ENCODE measurements at regions not wholly inside any gene's neighbourhood (a gene's known extent, or its start where the extent isn't known, plus 50 kb on each side); places are given as distances from the start of the nearest gene placed in this dataset.

- TF ChIP-seq ZNF462 (CRISPR knock-in tag; IDR thresholded peaks at IDR 0.05) (no peak), STAT1 (IDR thresholded peaks at IDR 0.05; ENCODE audit: unreplicated experiment) (no peak), CREB1 (CRISPR knock-in tag; IDR thresholded peaks at IDR 0.05; ENCODE audit: low read depth) (no peak), EZH2 (IDR thresholded peaks at IDR 0.05; ENCODE audit: low read depth, unreplicated experiment) (no peak)
Measured at GRCh38 chr14:61120576-61120975, 139.5 kb downstream of the SLC38A6 start (continued).

GRCh38 chr14:61119006-61119405 lies 138.0 kb downstream of the SLC38A6 start:
- no peak overlapping the region for H3K4me3 ChIP-seq
- H3K27ac ChIP-seq (ENCODE audit: low read depth), result peak overlapping the region; percentile 84
- peaks cover 19% of the 10 kb centered on the region for H3K36me3 ChIP-seq (ENCODE audit: insufficient read depth)
- Mint-ChIP-seq H3K9me3 (peaks cover 56% of the 10 kb centered on the region), H3K36me3 (ENCODE audit: low read depth) (peaks cover 66% of the 10 kb centered on the region), H3K27ac (peak overlapping the region; percentile 87), H3K27me3 (ENCODE audit: insufficient read depth, low read depth, poor library complexity) (peaks cover 4% of the 10 kb centered on the region), H3K4me1 (peaks cover 31% of the 10 kb centered on the region), H3K4me3 (no peak overlapping the region)
- H2AFZ ChIP-seq, result no peak overlapping the region
- no peaks in the 10 kb centered on the region for H4K20me1 ChIP-seq (replicated peaks; ENCODE audit: insufficient read depth)
- DNase-seq (ENCODE audit: low spot score) (peak; percentile 63), ATAC-seq (peak; percentile 43; the same call in 2 of the 3 replicates)
- peak overlapping the region; percentile 27 for H3K4me2 ChIP-seq
- H3F3A ChIP-seq (replicated peaks; ENCODE audit: low read depth), result peaks cover 7% of the 10 kb centered on the region
- no peaks in the 10 kb centered on the region for H3K27me3 ChIP-seq (ENCODE audit: insufficient read depth)
- no peaks in the 10 kb centered on the region for H3K79me2 ChIP-seq (replicated peaks; ENCODE audit: insufficient read depth)
- H3K9me2 ChIP-seq (ENCODE audit: insufficient read depth), result 0 out of 2 replicates have a peak, but pooled peaks cover 5% of the 10 kb centered on the region
- H3K4me1 ChIP-seq (ENCODE audit: insufficient read depth), result peaks cover 19% of the 10 kb centered on the region
- TF ChIP-seq NANOG (IDR thresholded peaks at IDR 0.05; ENCODE audit: borderline replicate concordance) (peak; percentile 92), REST (IDR thresholded peaks at IDR 0.05; ENCODE audit: unreplicated experiment) (no peak), EZH2 (IDR thresholded peaks at IDR 0.05; ENCODE audit: low read depth, unreplicated experiment) (no peak), ZNF114 (CRISPR knock-in tag; IDR thresholded peaks at IDR 0.05) (no peak), JUNB (IDR thresholded peaks at IDR 0.05; ENCODE audit: unreplicated experiment) (no peak)

Data from GM23338 (cell line).